Calu3 (cell line): ENCODE measurements at regions not wholly inside any gene's neighbourhood (a gene's known extent, or its start where the extent isn't known, plus 50 kb on each side); places are given as distances from the start of the nearest gene placed in this dataset.

Experiments used
- BruUV-seq: library from RNA; stranded (reverse); fragments of 400-500 nt; replicated peaks from 2 replicates; lab custom pipeline; 2021; lab: Mats Ljungman, UMichigan
- CTCF ChIA-PET: fragments of 300-600 bp; sonication (Branson Sonifier 250); formaldehyde crosslinking; loops from one replicate; lab custom pipeline; 2022; ENCODE audit warnings: antibody characterized with exemption; lab: Charles Lee
- DNase-seq: peaks from one replicate; pipeline ENCODE4 v3.0.0; 2022
- H3K27ac Mint-ChIP-seq: one replicate; pipeline ENCODE4 v1.8.0; 2022; ENCODE audit warnings: mixed read lengths; ENCODE audit not compliant: unreplicated experiment
- H3K27me3 Mint-ChIP-seq: one replicate; pipeline ENCODE4 v1.8.0; 2022; ENCODE audit warnings: mixed read lengths; ENCODE audit not compliant: unreplicated experiment
- H3K36me3 Mint-ChIP-seq: one replicate; pipeline ENCODE4 v1.8.0; 2022; ENCODE audit warnings: mild to moderate bottlenecking, moderate library complexity, mixed read lengths; ENCODE audit not compliant: insufficient read depth, unreplicated experiment
- H3K4me1 Mint-ChIP-seq: one replicate; pipeline ENCODE4 v1.8.0; 2022; ENCODE audit warnings: mild to moderate bottlenecking, low read depth, mixed read lengths; ENCODE audit not compliant: unreplicated experiment
- H3K4me3 Mint-ChIP-seq: one replicate; pipeline ENCODE4 v1.8.0; 2022; ENCODE audit warnings: mild to moderate bottlenecking, low read depth, moderate library complexity, mixed read lengths; ENCODE audit not compliant: unreplicated experiment
- H3K9me3 Mint-ChIP-seq: one replicate; pipeline ENCODE4 v1.8.0; 2022; ENCODE audit warnings: low read depth, mixed read lengths; ENCODE audit not compliant: unreplicated experiment
- CTCF ChIP-seq: fragments of 200-600 bp; IDR thresholded peaks from one replicate; pipeline ENCODE4 v1.8.0; 2022; ENCODE audit warnings: antibody characterized with exemption; ENCODE audit not compliant: unreplicated experiment
- intact Hi-C: fragments of 100-400 bp; cut with micrococcal nuclease; formaldehyde crosslinking; loops from one replicate; pipeline ENCODE4 v1.10.0; 2022; ENCODE audit not compliant: unreplicated experiment

GRCh38 chr20:57777911-57778310 is 68.1 kb upstream of the PMEPA1 start:
- no peak overlapping the region for H3K27ac Mint-ChIP-seq
- no peak for TF ChIP-seq CTCF
- CTCF ChIA-PET = no interaction called here

GRCh38 chr20:57774951-57775350 is 65.1 kb upstream of the PMEPA1 start:
- no peak for DNase-seq
- H3K27me3 Mint-ChIP-seq = no peaks in the 10 kb centered on the region
- peaks cover 45% of the 10 kb centered on the region for H3K4me1 Mint-ChIP-seq
- no peaks in the 10 kb centered on the region for H3K36me3 Mint-ChIP-seq
- intact Hi-C loops = loop anchor here (10.0 kb wide), 1 partner anchor 60 kb away; the partner anchor contains the start of gene PMEPA1
- H3K4me3 Mint-ChIP-seq = no peak overlapping the region
- CTCF ChIA-PET = no interaction called here
- no peak overlapping the region for H3K27ac Mint-ChIP-seq
- BruUV-seq = no TSS peak
- no peaks in the 10 kb centered on the region for H3K9me3 Mint-ChIP-seq
- TF ChIP-seq CTCF = no peak

More at GRCh38 chr20:57777911-57778310, 68.1 kb upstream of the PMEPA1 start:
- Mint-ChIP-seq H3K27me3 (peaks cover 16% of the 10 kb centered on the region), H3K36me3 (no peaks in the 10 kb centered on the region), H3K9me3 (peaks cover 3% of the 10 kb centered on the region), H3K4me1 (peaks cover 33% of the 10 kb centered on the region), H3K4me3 (no peak overlapping the region)
- no peak for DNase-seq
- BruUV-seq = no TSS peak
- intact Hi-C loops = loop anchor here (10.0 kb wide), 1 partner anchor 63 kb away; the partner anchor contains the start of gene PMEPA1

- peaks cover 45% of the 10 kb centered on the region for H3K4me1 Mint-ChIP-seq
- no peak for TF ChIP-seq CTCF
- BruUV-seq = no TSS peak
- no peaks in the 10 kb centered on the region for H3K9me3 Mint-ChIP-seq
- no peak overlapping the region for H3K4me3 Mint-ChIP-seq
- no peak overlapping the region for H3K27ac Mint-ChIP-seq
- H3K27me3 Mint-ChIP-seq = no peaks in the 10 kb centered on the region
- no peaks in the 10 kb centered on the region for H3K36me3 Mint-ChIP-seq
- intact Hi-C loops = loop anchor here (10.0 kb wide), 1 partner anchor 59 kb away; the partner anchor contains the start of gene PMEPA1
- DNase-seq = no peak
- CTCF ChIA-PET = no interaction called here
Observed at GRCh38 chr20:57774111-57774880, 64.5 kb upstream of the PMEPA1 start.

- peak overlapping the region; percentile 18 for H3K4me3 Mint-ChIP-seq
- H3K9me3 Mint-ChIP-seq = no peaks in the 10 kb centered on the region
- CTCF ChIA-PET = interaction anchor here (0.6 to 1.4 kb wide), 5 partner anchors 12 to 62 kb away, joined by 3 to 8 read pairs (median 3); no protein-coding TSS in a partner anchor
- H3K27ac Mint-ChIP-seq = peak overlapping the region; percentile 30
- peaks cover 41% of the 10 kb centered on the region for H3K4me1 Mint-ChIP-seq
- no TSS peak for BruUV-seq
- no peak for TF ChIP-seq CTCF
- no peak for DNase-seq
- intact Hi-C loops = loop anchor here (10.0 kb wide), 1 partner anchor 58 kb away; the partner anchor contains the start of gene PMEPA1
- no peaks in the 10 kb centered on the region for H3K36me3 Mint-ChIP-seq
- no peaks in the 10 kb centered on the region for H3K27me3 Mint-ChIP-seq
Observed at GRCh38 chr20:57773059-57773815, 63.4 kb upstream of the PMEPA1 start.
